PC-3 (cell line): ENCODE measurements at regions not wholly inside any gene's neighbourhood (a gene's known extent, or its start where the extent isn't known, plus 50 kb on each side); places are given as distances from the start of the nearest gene placed in this dataset.

Experiments
- CTCF ChIP-seq: fragments of 300-600 bp; sonication (generic); conservative IDR thresholded peaks from 2 replicates; pipeline ENCODE4 v1.5.1; 2017; ENCODE audit warnings: antibody characterized with exemption, low read depth, mild to moderate bottlenecking, low read length
- EZH2 ChIP-seq: fragments of 300-600 bp; sonication (generic); IDR thresholded peaks from one replicate; pipeline ENCODE4 v1.6.1; 2017; ENCODE audit warnings: antibody characterized with exemption, mild to moderate bottlenecking, low read length; ENCODE audit not compliant: unreplicated experiment
- EZH2phosphoT487 ChIP-seq: fragments of 300-600 bp; sonication (generic); IDR thresholded peaks from 2 replicates; pipeline ENCODE4 v1.6.1; 2018; ENCODE audit warnings: mild to moderate bottlenecking, antibody characterized with exemption, low read length, borderline replicate concordance

- TF ChIP-seq CTCF (no peak), EZH2 (no peak), EZH2phosphoT487 (no peak)
Measured at GRCh38 chr6:8175046-8175777, 72.9 kb upstream of the EEF1E1 start.
